Activated T-helper 1 cell treated with Interleukin-2 at 50 U/mL for 16 hours (primary cell): ENCODE measurements at regions not wholly inside any gene's neighbourhood (a gene's known extent, or its start where the extent isn't known, plus 50 kb on each side); places are given as distances from the start of the nearest gene placed in this dataset.

Experiments used
- DNase-seq: peaks from one replicate; pipeline ENCODE4 v3.0.0-alpha.2; 2020; ENCODE audit warnings: low read depth

GRCh38 chr3:18670759-18671158 is 245.6 kb upstream of the SATB1 start:
- no peak for DNase-seq

DNA sequence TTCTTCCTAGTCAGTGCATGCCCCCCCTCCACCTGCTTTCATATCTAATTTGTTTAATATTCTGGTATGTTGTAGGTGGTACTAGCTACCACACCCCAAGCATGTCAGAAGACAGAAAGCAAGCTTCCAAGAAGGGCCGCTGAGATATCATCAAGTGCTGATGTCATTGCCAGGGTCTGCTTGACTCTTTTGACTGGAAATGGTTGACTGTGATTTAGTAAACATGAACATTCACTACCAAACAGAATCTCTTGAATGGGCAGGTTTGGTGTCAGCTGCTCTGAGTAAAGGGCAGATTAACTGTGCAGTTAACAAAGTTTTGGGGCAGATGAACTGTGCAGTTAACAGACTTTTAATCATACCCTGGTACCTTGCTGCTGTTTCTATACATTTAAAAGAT is 244.2 kb upstream of the SATB1 start:
- no peak for DNase-seq

- DNase-seq: no peak
These were observed 242.4 kb upstream of the SATB1 start for GRCh38 chr3:18667552-18667951.

GRCh38 chr3:18666655-18667054 is 241.5 kb upstream of the SATB1 start:
- no peak for DNase-seq

DNA sequence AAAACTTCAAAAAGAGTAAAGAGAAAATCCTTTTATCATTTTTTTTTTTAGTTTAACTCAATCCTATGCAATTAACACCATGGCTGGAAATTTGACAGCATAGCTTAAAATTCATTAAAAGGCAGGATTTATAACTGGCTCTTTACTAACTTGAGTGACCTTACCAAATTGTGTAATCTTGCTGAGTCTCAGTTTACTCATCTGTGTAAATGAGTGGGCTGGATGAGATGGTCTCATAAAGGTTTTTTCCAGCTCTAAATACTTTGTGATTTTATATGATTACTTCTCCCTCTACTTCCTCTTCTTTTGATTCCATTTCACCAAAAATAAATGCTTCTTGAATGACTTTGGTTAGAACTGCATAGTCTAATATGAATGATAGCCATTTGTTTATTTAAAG is 234.9 kb upstream of the SATB1 start:
- DNase-seq: no peak

DNA sequence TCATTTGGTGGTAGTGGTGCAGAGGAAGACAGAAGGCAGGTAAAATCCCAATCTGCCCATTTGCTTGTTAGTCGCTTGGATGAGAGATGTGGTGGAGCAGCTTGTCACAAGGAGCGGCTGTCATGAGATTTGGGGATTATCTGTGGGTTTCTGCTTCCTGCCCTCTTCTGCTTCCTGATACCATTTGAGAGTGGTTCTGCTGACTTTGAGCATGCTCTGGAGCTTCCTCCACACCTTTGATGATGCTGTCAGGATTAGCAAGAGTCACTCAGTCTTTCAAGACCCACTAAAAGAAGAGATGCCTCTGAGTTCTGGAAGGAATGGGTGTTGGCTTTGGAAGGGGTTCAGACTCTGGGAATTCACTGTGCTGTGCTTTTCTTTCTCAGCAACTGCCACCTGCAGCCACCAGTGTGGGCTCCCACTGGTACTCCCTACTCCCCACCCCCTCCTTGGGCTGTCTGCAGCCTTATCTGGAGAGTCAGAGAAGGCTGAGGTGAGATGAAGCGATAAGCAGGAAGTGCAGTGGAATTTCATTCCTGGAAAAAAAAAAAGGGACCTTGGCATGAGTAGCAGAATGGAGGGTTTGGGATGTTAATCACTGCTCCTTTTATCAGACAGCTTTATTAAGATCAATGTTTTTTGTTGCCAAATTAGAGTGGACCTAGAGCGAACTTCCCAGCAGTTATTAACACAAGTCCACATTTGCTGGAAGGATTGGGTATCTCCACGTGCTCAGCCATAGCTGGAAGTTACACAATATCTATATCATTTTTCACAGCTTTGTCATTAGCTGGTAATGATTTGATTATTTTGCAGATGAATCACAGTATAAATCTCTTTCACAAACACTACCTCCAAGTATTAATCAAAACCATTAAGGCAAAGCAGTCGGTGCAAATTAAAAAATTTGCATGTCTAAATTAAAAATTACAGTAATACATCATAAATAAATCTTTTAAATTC is 233.0 kb upstream of the SATB1 start:
- DNase-seq: no peak

DNA sequence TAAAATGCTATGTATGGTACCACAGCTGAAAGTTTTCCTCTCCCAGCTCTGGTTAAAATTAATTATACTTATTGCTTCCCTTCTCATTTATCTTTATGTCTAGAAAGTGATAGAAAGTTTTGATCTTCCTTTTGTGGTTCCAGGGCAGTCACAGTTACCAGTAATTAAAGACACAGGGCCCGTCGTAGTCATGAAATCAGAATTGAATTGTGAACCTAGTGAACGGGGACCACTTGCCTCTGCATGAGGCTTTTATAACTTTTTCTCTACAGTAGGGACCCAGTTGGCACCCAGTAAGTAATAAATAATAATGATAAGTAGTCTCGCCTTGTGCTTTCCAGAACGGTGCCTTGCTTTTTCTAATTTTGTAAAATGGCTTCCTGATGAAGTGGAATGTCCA is 231.7 kb upstream of the SATB1 start:
- no peak for DNase-seq

DNA sequence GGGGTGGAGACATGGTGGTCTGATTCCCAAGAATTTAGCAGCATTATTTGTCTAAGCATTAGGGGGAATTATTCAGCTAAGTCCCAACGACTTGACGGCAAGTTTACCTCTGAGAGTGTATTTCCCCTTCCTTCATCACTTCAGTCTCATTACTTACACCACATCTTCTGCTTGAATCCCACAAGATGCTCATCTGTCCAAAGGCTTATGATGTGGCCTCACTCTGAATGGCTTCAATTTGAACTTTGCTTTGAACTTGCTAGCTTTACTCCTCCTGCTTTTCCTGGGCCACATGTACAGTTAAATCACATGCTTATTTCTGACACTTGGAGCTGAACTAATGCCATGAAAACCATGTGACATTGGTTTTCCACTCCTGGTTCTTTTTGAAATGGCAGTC is 231.3 kb upstream of the SATB1 start:
- DNase-seq: no peak

- no peak for DNase-seq
These were observed 230.7 kb upstream of the SATB1 start for GRCh38 chr3:18655827-18656226.

DNA sequence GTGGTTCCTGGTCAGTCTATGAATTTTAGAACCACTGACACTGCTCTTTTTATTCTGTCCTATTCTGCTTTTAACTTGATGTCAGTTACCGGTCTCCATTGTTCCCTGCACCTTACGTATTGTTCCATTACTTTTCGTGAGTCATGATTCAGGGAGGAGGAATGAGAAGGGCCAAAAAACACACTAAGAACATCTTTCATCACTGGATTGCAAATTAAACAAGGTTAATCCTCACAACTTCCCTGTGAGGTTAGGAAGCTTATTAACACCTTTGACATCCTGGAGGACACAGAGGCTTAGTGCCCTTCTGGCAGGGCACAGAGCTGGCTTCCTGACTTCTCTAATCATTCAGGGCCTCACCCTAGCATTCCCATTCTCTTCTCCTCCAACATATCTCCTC is 227.6 kb upstream of the SATB1 start:
- no peak for DNase-seq

DNA sequence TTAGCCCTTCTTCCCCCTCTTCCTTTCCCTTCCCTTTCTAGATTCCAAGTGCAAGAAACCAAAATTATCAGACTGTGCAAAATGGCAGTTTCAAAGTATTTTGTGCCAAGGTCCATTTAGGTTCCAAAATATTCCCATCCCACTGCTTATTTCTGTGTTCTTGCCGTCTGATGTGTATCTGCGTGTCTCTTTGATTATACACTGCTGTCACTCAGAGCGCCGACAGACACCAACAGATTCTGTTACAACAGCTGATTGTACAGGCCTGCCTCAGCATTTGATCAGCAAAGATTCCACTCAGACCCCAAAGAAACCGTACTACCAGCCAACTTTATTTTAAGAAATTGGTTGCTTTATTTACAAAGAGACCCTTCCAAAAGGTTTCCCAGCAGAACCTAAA is 225.6 kb upstream of the SATB1 start:
- no peak for DNase-seq

DNA sequence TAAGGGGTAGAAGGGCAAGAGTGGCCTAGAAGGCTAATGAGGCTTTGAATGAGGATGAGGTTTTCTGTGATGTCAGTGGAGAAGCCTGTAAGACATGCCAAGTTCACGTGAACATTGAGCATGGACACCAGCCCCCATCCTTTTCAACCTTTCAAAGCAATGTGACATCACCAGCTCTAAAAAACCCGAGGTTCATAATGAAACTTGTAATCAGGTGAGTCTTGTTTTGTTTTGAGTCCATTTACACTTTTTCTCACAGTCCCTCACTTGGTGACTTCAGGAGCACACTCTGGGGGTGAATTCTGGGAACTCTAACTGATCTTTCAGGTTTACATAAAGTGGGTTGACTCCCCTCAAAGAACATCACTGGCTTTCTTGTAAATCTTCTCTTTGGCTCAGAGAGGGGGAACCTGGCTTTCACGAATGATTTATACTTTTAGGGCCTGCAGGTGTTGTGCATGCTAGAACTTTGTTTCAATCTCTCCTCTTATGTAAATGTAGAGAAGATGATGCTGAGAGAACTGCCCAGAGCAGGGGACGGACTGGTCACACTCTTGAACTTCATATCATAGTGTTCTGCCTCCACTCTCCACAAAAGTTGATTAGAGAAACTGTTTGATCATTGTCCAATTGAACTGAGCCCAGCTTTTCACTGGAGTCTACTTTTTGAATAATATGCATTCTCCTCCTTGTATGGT is 224.7 kb upstream of the SATB1 start:
- DNase-seq: no peak

GRCh38 chr3:18648868-18649462 is 223.8 kb upstream of the SATB1 start:
- no peak for DNase-seq

- no peak for DNase-seq
These were observed 223.0 kb upstream of the SATB1 start for GRCh38 chr3:18648159-18648558.

GRCh38 chr3:18645619-18646018 is 220.5 kb upstream of the SATB1 start:
- no peak for DNase-seq

GRCh38 chr3:18643281-18643680 is 218.1 kb upstream of the SATB1 start:
- DNase-seq: no peak

GRCh38 chr3:18641916-18642315 is 216.8 kb upstream of the SATB1 start:
- DNase-seq: no peak

- no peak for DNase-seq
These were observed 210.1 kb upstream of the SATB1 start for GRCh38 chr3:18635215-18635614.

GRCh38 chr3:18634461-18634860 is 209.3 kb upstream of the SATB1 start:
- no peak for DNase-seq

- DNase-seq: no peak
These were observed 207.9 kb upstream of the SATB1 start for GRCh38 chr3:18633002-18633401.

- no peak for DNase-seq
These were observed 205.2 kb upstream of the SATB1 start for GRCh38 chr3:18630295-18630694.

GRCh38 chr3:18625085-18625484 is 199.9 kb upstream of the SATB1 start:
- DNase-seq: no peak

DNA sequence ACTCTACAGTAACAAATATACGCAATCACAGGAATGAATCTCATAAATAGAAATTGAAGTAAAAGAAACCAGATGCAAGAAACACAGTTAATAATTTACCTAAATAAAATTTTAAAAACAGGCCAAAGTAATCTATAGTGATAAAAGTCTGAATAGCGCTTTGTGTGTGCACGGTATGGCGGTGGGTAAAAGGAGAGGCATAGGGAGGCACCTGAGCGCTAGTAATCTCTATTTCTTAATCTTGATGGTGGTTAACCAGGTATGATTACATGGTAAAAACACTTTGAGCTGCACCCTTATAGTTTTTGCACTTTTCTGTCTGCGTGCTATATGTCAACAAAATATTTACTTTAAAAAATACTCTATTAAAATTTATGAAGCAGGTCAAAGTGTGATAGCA is 198.1 kb upstream of the SATB1 start:
- no peak for DNase-seq
